ENCODE measurements at regions not wholly inside any gene's neighbourhood (a gene's known extent, or its start where the extent isn't known, plus 50 kb on each side); places are given as distances from the start of the nearest gene placed in this dataset.

- H3K27me3 ChIP-seq (replicated peaks in 1 of 4; ENCODE audit: control insufficient read depth in 3 of 4, extremely low read depth in 1 of 4, insufficient read depth in 3 of 4, low read length in 3 of 4) = no peaks in the 10 kb centered on the region
- no peak overlapping the region for H3K4me3 ChIP-seq (ENCODE audit: extremely low read depth in 1 of 4, insufficient read depth in 2 of 4, low read depth in 3 of 4, low read length in 4 of 4)
- no peak overlapping the region for H3K27ac ChIP-seq (ENCODE audit: low read depth, low read length)
- H3K23me2 ChIP-seq (ENCODE audit: low read depth, low read length) = no peaks in the 10 kb centered on the region
- CTCF ChIA-PET (ENCODE audit: partially characterized antibody) = interaction anchor here (0.8 to 1.1 kb wide), 2 partner anchors 9 to 1111 kb away, joined by 3 read pairs; no protein-coding TSS in a partner anchor
- 83% methylated on average over 3 of the region's 3 CpGs; no CpG with 5 or more reads in 1 of the 2 experiments for WGBS, 2 experiments (ENCODE audit: extremely low coverage in 1 of 2, insufficient coverage in 1 of 2, insufficient read length in 1 of 2, insufficient replicate concordance in 2 of 2, low coverage in 1 of 2, low lambda C conversion rate in 2 of 2, missing lambda C conversion rate in 1 of 2)
- no peak overlapping the region for H3K23ac ChIP-seq (ENCODE audit: insufficient read length)
- H4K91ac ChIP-seq (replicated peaks; ENCODE audit: insufficient read length, low read length) = no peak overlapping the region
- no peak overlapping the region for H4K5ac ChIP-seq (ENCODE audit: insufficient read length, low read depth, low read length)
- no peak overlapping the region for H2BK120ac ChIP-seq (replicated peaks; ENCODE audit: low read depth, low read length)
- no peak overlapping the region for H2BK12ac ChIP-seq (ENCODE audit: low read depth, low read length)
- H2BK15ac ChIP-seq (ENCODE audit: low read length) = no peak overlapping the region
- no peaks in the 10 kb centered on the region for H3K4me1 ChIP-seq (replicated peaks in 1 of 4; ENCODE audit: control insufficient read depth in 3 of 4, insufficient read depth in 4 of 4, low read length in 3 of 4)
- H3K9me3 ChIP-seq (ENCODE audit: insufficient read depth in 2 of 2, low read depth in 1 of 2, low read length in 1 of 2) = peaks cover 3 to 4% of the 10 kb centered on the region in 2 experiments; a peak in 1 of 4 replicates
- H3K79me1 ChIP-seq (ENCODE audit: low read depth, low read length) = no peaks in the 10 kb centered on the region
- no peaks in the 10 kb centered on the region for H3K36me3 ChIP-seq (ENCODE audit: control insufficient read depth in 2 of 4, insufficient read depth in 4 of 4, low read length in 3 of 4)
- no peak overlapping the region for H3K9ac ChIP-seq (replicated peaks in 1 of 4; ENCODE audit: extremely low read depth in 1 of 4, low read depth in 3 of 4, low read length in 3 of 4)
- no peak overlapping the region for H3K14ac ChIP-seq (ENCODE audit: insufficient read length)
- no peaks in the 10 kb centered on the region for H3K79me2 ChIP-seq (ENCODE audit: control insufficient read depth in 1 of 2, insufficient read depth in 2 of 2, low read length in 2 of 2)
- H3K4me2 ChIP-seq (ENCODE audit: insufficient read depth in 1 of 2, low read depth in 2 of 2, low read length in 2 of 2) = no peak overlapping the region
- DNase-seq (ENCODE audit: low read depth in 1 of 2, low spot score in 2 of 2) = no peak
- no peaks in the 10 kb centered on the region for H4K20me1 ChIP-seq (replicated peaks in 1 of 2; ENCODE audit: control insufficient read depth in 1 of 2, insufficient read depth in 2 of 2, low read length in 2 of 2)
- H2AFZ ChIP-seq (ENCODE audit: low read length) = no peak overlapping the region
- H2BK5ac ChIP-seq (ENCODE audit: low read depth, low read length) = no peak overlapping the region
- no peak overlapping the region for H3K4ac ChIP-seq (replicated peaks; ENCODE audit: insufficient read length, low read depth, low read length)
- POLR2A ChIA-PET (ENCODE audit: partially characterized antibody) = no interaction called here
- H3K18ac ChIP-seq (ENCODE audit: extremely low read depth, low read length) = no peak overlapping the region
- H4K8ac ChIP-seq (ENCODE audit: extremely low read depth, insufficient read depth, low read length) = no peak overlapping the region
- no peak overlapping the region for H2BK20ac ChIP-seq (ENCODE audit: low read length)
- no peak overlapping the region for H3K56ac ChIP-seq (replicated peaks; ENCODE audit: insufficient read length, low read depth, low read length)
- no peak for FAIRE-seq
- no peak overlapping the region for H2AK5ac ChIP-seq (ENCODE audit: low read depth, low read length)
- TF ChIP-seq EZH2 (IDR thresholded peaks at IDR 0.05; ENCODE audit: low read depth, low read length, severe bottlenecking) (no peak), CBX5 (IDR thresholded peaks at IDR 0.05; ENCODE audit: low read depth, low read length) (no peak), CHD1 (IDR thresholded peaks at IDR 0.05; ENCODE audit: low read depth, low read length) (no peak), SP1 (IDR thresholded peaks at IDR 0.05; ENCODE audit: low read depth, low read length) (no peak), GABPA (IDR thresholded peaks at IDR 0.05; ENCODE audit: borderline replicate concordance, insufficient read depth, low read length) (no peak), SIX5 (IDR thresholded peaks at IDR 0.05; ENCODE audit: low read depth, low read length) (no peak), SP4 (IDR thresholded peaks at IDR 0.05; ENCODE audit: low read length) (no peak), TAF7 (optimal IDR thresholded peaks at IDR 0.05; ENCODE audit: borderline replicate concordance, low read depth, low read length) (no peak), SRF (IDR thresholded peaks at IDR 0.05; ENCODE audit: low read depth, low read length) (no peak), TAF1 (IDR thresholded peaks at IDR 0.05; ENCODE audit: low read depth, low read length) (no peak), ATF2 (IDR thresholded peaks at IDR 0.05; ENCODE audit: low read length) (no peak), PHF8 (conservative IDR thresholded peaks at IDR 0.05; ENCODE audit: low read depth, low read length) (no peak), JUN (IDR thresholded peaks at IDR 0.05; ENCODE audit: low read depth, low read length) (no peak), POLR2AphosphoS5 (IDR thresholded peaks at IDR 0.05; ENCODE audit: low read depth, low read length) (no peak)
These were observed 174.8 kb upstream of the ARG1 start for GRCh38 chr6:131398176-131398575.
